ENCODE measurements at regions not wholly inside any gene's neighbourhood (a gene's known extent, or its start where the extent isn't known, plus 50 kb on each side); places are given as distances from the start of the nearest gene placed in this dataset.

GRCh38 chr14:28936601-28937000 lies 170.0 kb downstream of the FOXG1 start:
- POLR2A ChIA-PET = no interaction called here
- Histone ChIP-seq H2AFZ (ENCODE audit: low read depth, low read length) (no peak overlapping the region), H4K20me1 (replicated peaks; ENCODE audit: control insufficient read depth, insufficient read depth, low read length) (no peaks in the 10 kb centered on the region), H3K27me3 (ENCODE audit: control insufficient read depth in 2 of 2, insufficient read depth in 2 of 2, low read length in 2 of 2) (no peaks in the 10 kb centered on the region), H3K79me2 (ENCODE audit: control insufficient read depth, insufficient read depth, low read length) (no peaks in the 10 kb centered on the region), H3K9me1 (ENCODE audit: control insufficient read depth, insufficient read depth, low read length) (no peaks in the 10 kb centered on the region), H3K36me3 (ENCODE audit: control insufficient read depth, insufficient read depth, low read length) (no peaks in the 10 kb centered on the region), H3K4me2 (ENCODE audit: insufficient read depth, low read length) (no peak overlapping the region), H3K9me3 (replicated peaks; ENCODE audit: control insufficient read depth, insufficient read depth, low read depth, low read length) (0 out of 2 replicates have a peak, but pooled peaks cover 2% of the 10 kb centered on the region), H3K4me1 (replicated peaks in 1 of 2; ENCODE audit: control insufficient read depth in 2 of 2, insufficient read depth in 2 of 2, low read length in 2 of 2) (no peaks in the 10 kb centered on the region), H3K9ac (ENCODE audit: insufficient read depth in 1 of 2, low read depth in 2 of 2, low read length in 2 of 2) (no peak overlapping the region), H3K27ac (ENCODE audit: extremely low read depth, low read depth, low read length) (no peak overlapping the region), H3K4me3 (no peak overlapping the region)
- CTCF ChIA-PET (ENCODE audit: low intra/inter-chr PET ratio) = no interaction called here
- no TSS peak for BruUV-seq (replicated peaks)
- in situ Hi-C loops (cut with MboI) (no loop called here), intact Hi-C loops (cut with micrococcal nuclease) (no loop called here)
- DNase-seq (ENCODE audit: extremely low read depth in 1 of 4, low spot score in 3 of 4) (no peak), FAIRE-seq (no peak), ATAC-seq (no peak)
- TF ChIP-seq, protein P1, sequence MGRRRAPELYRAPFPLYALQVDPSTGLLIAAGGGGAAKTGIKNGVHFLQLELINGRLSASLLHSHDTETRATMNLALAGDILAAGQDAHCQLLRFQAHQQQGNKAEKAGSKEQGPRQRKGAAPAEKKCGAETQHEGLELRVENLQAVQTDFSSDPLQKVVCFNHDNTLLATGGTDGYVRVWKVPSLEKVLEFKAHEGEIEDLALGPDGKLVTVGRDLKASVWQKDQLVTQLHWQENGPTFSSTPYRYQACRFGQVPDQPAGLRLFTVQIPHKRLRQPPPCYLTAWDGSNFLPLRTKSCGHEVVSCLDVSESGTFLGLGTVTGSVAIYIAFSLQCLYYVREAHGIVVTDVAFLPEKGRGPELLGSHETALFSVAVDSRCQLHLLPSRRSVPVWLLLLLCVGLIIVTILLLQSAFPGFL (CRISPR knock-in tag; IDR thresholded peaks at IDR 0.05) = no peak
- no peak for TF ChIP-seq ZBTB9 (CRISPR knock-in tag; IDR thresholded peaks at IDR 0.05)

GRCh38 chr14:28941758-28942157 lies 175.2 kb downstream of the FOXG1 start:
- no peak overlapping the region for H2AFZ ChIP-seq (ENCODE audit: low read depth, low read length)
- H3K27me3 ChIP-seq (ENCODE audit: control insufficient read depth in 2 of 2, insufficient read depth in 2 of 2, low read length in 2 of 2) = no peaks in the 10 kb centered on the region
- no peaks in the 10 kb centered on the region for H3K9me3 ChIP-seq (replicated peaks; ENCODE audit: control insufficient read depth, insufficient read depth, low read depth, low read length)
- ChIA-PET POLR2A (no interaction called here), CTCF (ENCODE audit: low intra/inter-chr PET ratio) (no interaction called here)
- no TSS peak for BruUV-seq (replicated peaks)
- FAIRE-seq (no peak), ATAC-seq (no peak), DNase-seq (ENCODE audit: extremely low read depth in 1 of 4, low spot score in 3 of 4) (no peak)
- H3K9me1 ChIP-seq (ENCODE audit: control insufficient read depth, insufficient read depth, low read length) = no peaks in the 10 kb centered on the region
- 67% methylated on average over 1 of the region's 1 CpG for WGBS (ENCODE audit: insufficient coverage, low coverage, missing lambda C conversion rate)
- in situ Hi-C loops (cut with MboI) (no loop called here), intact Hi-C loops (cut with micrococcal nuclease) (no loop called here)
- no peak overlapping the region for H3K9ac ChIP-seq (ENCODE audit: insufficient read depth in 1 of 2, low read depth in 2 of 2, low read length in 2 of 2)
- H3K79me2 ChIP-seq (ENCODE audit: control insufficient read depth, insufficient read depth, low read length) = no peaks in the 10 kb centered on the region
- H3K27ac ChIP-seq (ENCODE audit: extremely low read depth, low read depth, low read length) = no peak overlapping the region
- H3K4me1 ChIP-seq (replicated peaks in 1 of 2; ENCODE audit: control insufficient read depth in 2 of 2, insufficient read depth in 2 of 2, low read length in 2 of 2) = no peaks in the 10 kb centered on the region
- H3K4me2 ChIP-seq (ENCODE audit: insufficient read depth, low read length) = no peak overlapping the region
- no peaks in the 10 kb centered on the region for H3K36me3 ChIP-seq (ENCODE audit: control insufficient read depth, insufficient read depth, low read length)
- H4K20me1 ChIP-seq (replicated peaks; ENCODE audit: control insufficient read depth, insufficient read depth, low read length) = no peaks in the 10 kb centered on the region
- H3K4me3 ChIP-seq = no peak overlapping the region
- TF ChIP-seq, protein P2, sequence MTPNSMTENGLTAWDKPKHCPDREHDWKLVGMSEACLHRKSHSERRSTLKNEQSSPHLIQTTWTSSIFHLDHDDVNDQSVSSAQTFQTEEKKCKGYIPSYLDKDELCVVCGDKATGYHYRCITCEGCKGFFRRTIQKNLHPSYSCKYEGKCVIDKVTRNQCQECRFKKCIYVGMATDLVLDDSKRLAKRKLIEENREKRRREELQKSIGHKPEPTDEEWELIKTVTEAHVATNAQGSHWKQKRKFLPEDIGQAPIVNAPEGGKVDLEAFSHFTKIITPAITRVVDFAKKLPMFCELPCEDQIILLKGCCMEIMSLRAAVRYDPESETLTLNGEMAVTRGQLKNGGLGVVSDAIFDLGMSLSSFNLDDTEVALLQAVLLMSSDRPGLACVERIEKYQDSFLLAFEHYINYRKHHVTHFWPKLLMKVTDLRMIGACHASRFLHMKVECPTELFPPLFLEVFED (CRISPR knock-in tag; conservative IDR thresholded peaks at IDR 0.05) = no peak
- TF ChIP-seq ZNF316 (IDR thresholded peaks at IDR 0.05) (peak; percentile 58), C11orf30 (IDR thresholded peaks at IDR 0.05; ENCODE audit: low read depth) (peak; percentile 13; the same call in 1 of the 2 replicates), RFX1 (IDR thresholded peaks at IDR 0.05) (no peak), SUPT5H (IDR thresholded peaks at IDR 0.05) (no peak), TEAD4 (IDR thresholded peaks at IDR 0.05; ENCODE audit: low read length) (no peak), TEAD4 (CRISPR knock-in tag; IDR thresholded peaks at IDR 0.05; ENCODE audit: borderline replicate concordance) (no peak), ZNF551 (CRISPR knock-in tag; IDR thresholded peaks at IDR 0.05) (no peak), HDAC3 (IDR thresholded peaks at IDR 0.05; ENCODE audit: borderline replicate concordance, partially characterized antibody) (no peak), MTA2 (IDR thresholded peaks at IDR 0.05; ENCODE audit: low read depth) (no peak)
- TF ChIP-seq, protein P1 (CRISPR knock-in tag; IDR thresholded peaks at IDR 0.05) = no peak
- TF ChIP-seq, protein P3, sequence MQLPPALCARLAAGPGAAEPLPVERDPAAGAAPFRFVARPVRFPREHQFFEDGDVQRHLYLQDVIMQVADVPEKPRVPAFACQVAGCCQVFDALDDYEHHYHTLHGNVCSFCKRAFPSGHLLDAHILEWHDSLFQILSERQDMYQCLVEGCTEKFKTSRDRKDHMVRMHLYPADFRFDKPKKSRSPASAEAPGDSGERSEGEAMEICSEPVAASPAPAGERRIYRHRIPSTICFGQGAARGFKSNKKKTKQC (CRISPR knock-in tag; IDR thresholded peaks at IDR 0.05) = no peak
